H1 (cell line): ENCODE measurements at regions not wholly inside any gene's neighbourhood (a gene's known extent, or its start where the extent isn't known, plus 50 kb on each side); places are given as distances from the start of the nearest gene placed in this dataset.

Source experiments
- CTCF ChIA-PET: fragments of 300-600 bp; sonication (Branson Sonifier 250); formaldehyde crosslinking; loops from one replicate; lab custom pipeline; 2021; ENCODE audit not compliant: partially characterized antibody; lab: Charles Lee
- POLR2A ChIA-PET: fragments of 300-600 bp; sonication (Branson Sonifier 250); formaldehyde crosslinking; loops from one replicate; lab custom pipeline; 2021; ENCODE audit warnings: inconsistent platforms; ENCODE audit not compliant: partially characterized antibody; lab: Charles Lee
- DNase-seq, 2 experiments: peaks; one replicate each; pipeline versions ENCODE4 v3.0.0 to v3.0.0-alpha.2; 2010 to 2022; ENCODE audit warnings: low spot score in 2 of 2, low read depth in 1 of 2, mixed read lengths in 1 of 2
- FAIRE-seq: peaks from 2 replicates; lab custom pipeline; 2011; peaks lifted over from hg19 to GRCh38; lab: Jason Lieb, UNC
- H2AFZ ChIP-seq: 2 replicates; pipeline ENCODE4 v1.8.1; 2012; ENCODE audit warnings: low read length, inconsistent platforms
- H2AK5ac ChIP-seq: 2 replicates; pipeline ENCODE4 v1.6.1; 2013; ENCODE audit warnings: low read depth, low read length
- H2BK120ac ChIP-seq: replicated peaks from 2 replicates; pipeline ENCODE3; 2013; ENCODE audit warnings: low read depth, low read length, inconsistent platforms
- H2BK12ac ChIP-seq: 2 replicates; pipeline ENCODE4 v1.6.1; 2013; ENCODE audit warnings: low read depth, low read length
- H2BK15ac ChIP-seq: 2 replicates; pipeline ENCODE4 v1.6.1; 2013; ENCODE audit warnings: low read length
- H2BK20ac ChIP-seq: 2 replicates; pipeline ENCODE4 v1.6.1; 2013; ENCODE audit warnings: low read length
- H2BK5ac ChIP-seq: 2 replicates; pipeline ENCODE4 v1.6.1; 2013; ENCODE audit warnings: low read depth, low read length
- H3K14ac ChIP-seq: 2 replicates; pipeline ENCODE4 v1.6.1; 2013; ENCODE audit warnings: inconsistent platforms; ENCODE audit not compliant: insufficient read length
- H3K18ac ChIP-seq: 2 replicates; pipeline ENCODE4 v1.6.1; 2013; ENCODE audit warnings: low read length; ENCODE audit errors: extremely low read depth
- H3K23ac ChIP-seq: 2 replicates; pipeline ENCODE4 v1.6.1; 2013; ENCODE audit warnings: inconsistent platforms; ENCODE audit not compliant: insufficient read length
- H3K23me2 ChIP-seq: 2 replicates; pipeline ENCODE4 v1.6.1; 2013; ENCODE audit warnings: low read depth, low read length
- H3K27ac ChIP-seq: 2 replicates; pipeline ENCODE4 v1.6.1; 2011; ENCODE audit warnings: low read depth, low read length, inconsistent platforms
- H3K27me3 ChIP-seq, 4 experiments: replicated peaks in 1 of 4; 1 replicate in 1 of 4; 2 replicates in 3 of 4; pipeline versions ENCODE4 v1.6.1 to v1.8.1; 2011 to 2013; ENCODE audit warnings: low read length in 3 of 4, mild to moderate bottlenecking in 3 of 4, inconsistent platforms in 2 of 4, mixed read lengths in 2 of 4, moderate library complexity in 1 of 4; ENCODE audit not compliant: control insufficient read depth in 3 of 4, insufficient read depth in 3 of 4; ENCODE audit errors: extremely low read depth in 1 of 4
- H3K36me3 ChIP-seq, 4 experiments: 2 replicates each; pipeline versions ENCODE4 v1.6.1 to v1.8.1; 2011 to 2013; ENCODE audit warnings: mild to moderate bottlenecking in 4 of 4, low read length in 3 of 4, moderate library complexity in 2 of 4, control low read depth in 1 of 4, inconsistent platforms in 1 of 4; ENCODE audit not compliant: insufficient read depth in 4 of 4, control insufficient read depth in 2 of 4
- H3K4ac ChIP-seq: replicated peaks from 2 replicates; pipeline ENCODE3; 2013; ENCODE audit warnings: low read length, low read depth, mixed read lengths, inconsistent platforms; ENCODE audit not compliant: insufficient read length
- H3K4me1 ChIP-seq, 4 experiments: replicated peaks in 1 of 4; 1 replicate in 1 of 4; 2 replicates in 3 of 4; pipeline versions ENCODE4 v1.6.1 to v1.8.1; 2011 to 2013; ENCODE audit warnings: low read length in 3 of 4, inconsistent platforms in 2 of 4, mixed read lengths in 1 of 4; ENCODE audit not compliant: insufficient read depth in 4 of 4, control insufficient read depth in 3 of 4
- H3K4me2 ChIP-seq, 2 experiments: 2 replicates each; pipeline versions ENCODE4 v1.6.1 to v1.8.1; 2011 to 2013; ENCODE audit warnings: low read depth in 2 of 2, low read length in 2 of 2, control low read depth in 1 of 2, inconsistent platforms in 1 of 2, mild to moderate bottlenecking in 1 of 2; ENCODE audit not compliant: insufficient read depth in 1 of 2
- H3K4me3 ChIP-seq, 4 experiments: fragments of 200-600, 300-600 bp in 1 of 4; sonication (generic), shearing (Covaris generic), sonication (Bioruptor Twin) in 1 of 4; 2 replicates each; pipeline versions ENCODE4 v1.5.1 to v1.8.1; 2011 to 2016; ENCODE audit warnings: low read length in 4 of 4, low read depth in 3 of 4, control low read depth in 2 of 4, inconsistent platforms in 2 of 4, mild to moderate bottlenecking in 2 of 4, mixed read lengths in 1 of 4, moderate library complexity in 1 of 4; ENCODE audit not compliant: insufficient read depth in 2 of 4; ENCODE audit errors: extremely low read depth in 1 of 4
- H3K56ac ChIP-seq: replicated peaks from 2 replicates; pipeline ENCODE3; 2013; ENCODE audit warnings: low read depth, mild to moderate bottlenecking, mixed read lengths, low read length, inconsistent platforms; ENCODE audit not compliant: insufficient read length
- H3K79me1 ChIP-seq: 2 replicates; pipeline ENCODE4 v1.6.1; 2013; ENCODE audit warnings: low read depth, low read length, control low read depth
- H3K79me2 ChIP-seq, 2 experiments: 2 replicates each; pipeline versions ENCODE4 v1.6.1 to v1.8.1; 2012 to 2013; ENCODE audit warnings: low read length in 2 of 2, mild to moderate bottlenecking in 2 of 2, inconsistent platforms in 1 of 2; ENCODE audit not compliant: insufficient read depth in 2 of 2, control insufficient read depth in 1 of 2
- H3K9ac ChIP-seq, 4 experiments: replicated peaks in 1 of 4; 1 replicate in 1 of 4; 2 replicates in 3 of 4; pipeline versions ENCODE4 v1.6.1 to v1.8.1; 2011 to 2013; ENCODE audit warnings: low read depth in 3 of 4, low read length in 3 of 4, control low read depth in 2 of 4, mild to moderate bottlenecking in 2 of 4, moderate library complexity in 2 of 4, inconsistent platforms in 1 of 4; ENCODE audit errors: extremely low read depth in 1 of 4
- H3K9me3 ChIP-seq, 2 experiments: 2 replicates each; pipeline versions ENCODE4 v1.6.1 to v1.8.1; 2012 to 2013; ENCODE audit warnings: mild to moderate bottlenecking in 2 of 2, moderate library complexity in 2 of 2, control low read depth in 1 of 2, inconsistent platforms in 1 of 2, low read depth in 1 of 2, low read length in 1 of 2, mixed read lengths in 1 of 2; ENCODE audit not compliant: insufficient read depth in 2 of 2
- H4K20me1 ChIP-seq, 2 experiments: replicated peaks in 1 of 2; 2 replicates each; pipeline versions ENCODE3 to v1.8.1; 2011 to 2013; ENCODE audit warnings: inconsistent platforms in 2 of 2, low read length in 2 of 2, mild to moderate bottlenecking in 1 of 2; ENCODE audit not compliant: insufficient read depth in 2 of 2, control insufficient read depth in 1 of 2
- H4K5ac ChIP-seq: 2 replicates; pipeline ENCODE4 v1.6.1; 2013; ENCODE audit warnings: low read length, low read depth, mixed read lengths, inconsistent platforms; ENCODE audit not compliant: insufficient read length
- H4K8ac ChIP-seq: 2 replicates; pipeline ENCODE4 v1.8.0; 2013; ENCODE audit warnings: mild to moderate bottlenecking, moderate library complexity, low read length, inconsistent platforms; ENCODE audit not compliant: insufficient read depth; ENCODE audit errors: extremely low read depth
- H4K91ac ChIP-seq: replicated peaks from 2 replicates; pipeline ENCODE3; 2013; ENCODE audit warnings: low read length, mixed read lengths, inconsistent platforms; ENCODE audit not compliant: insufficient read length
- BRCA1 ChIP-seq: IDR thresholded peaks from 2 replicates; pipeline ENCODE4 v1.6.1; 2012; ENCODE audit warnings: low read depth, low read length, improper control_type of control experiment
- CHD1 ChIP-seq: IDR thresholded peaks from 2 replicates; pipeline ENCODE4 v1.6.1; 2012; ENCODE audit warnings: low read depth, low read length, improper control_type of control experiment
- EP300 ChIP-seq, 2 experiments: IDR thresholded peaks; 1 replicate in 1 of 2; 2 replicates in 1 of 2; pipeline ENCODE4 v1.6.1; 2011 to 2012; ENCODE audit warnings: low read depth in 2 of 2, low read length in 2 of 2, mild to moderate bottlenecking in 2 of 2, borderline replicate concordance in 1 of 2, inconsistent platforms in 1 of 2, moderate library complexity in 1 of 2
- HDAC2 ChIP-seq, 2 experiments: fragments of 300-600 bp in 1 of 2; sonication (generic) in 1 of 2; IDR thresholded peaks; 2 replicates each; pipeline ENCODE4 v1.6.1; 2011 to 2012; ENCODE audit warnings: low read depth in 2 of 2, low read length in 2 of 2, mild to moderate bottlenecking in 2 of 2, moderate library complexity in 2 of 2, borderline replicate concordance in 1 of 2, inconsistent platforms in 1 of 2
- SAP30 ChIP-seq: fragments of 300-600 bp; sonication (generic); IDR thresholded peaks from 2 replicates; pipeline ENCODE4 v1.7.1; 2012; ENCODE audit warnings: low read length, moderate library complexity, mild to moderate bottlenecking, inconsistent platforms; ENCODE audit not compliant: insufficient read depth, insufficient replicate concordance
- SIX5 ChIP-seq: IDR thresholded peaks from 2 replicates; pipeline ENCODE4 v1.6.1; 2011; ENCODE audit warnings: mild to moderate bottlenecking, low read depth, low read length
- SP1 ChIP-seq: IDR thresholded peaks from 2 replicates; pipeline ENCODE4 v1.6.1; 2011; ENCODE audit warnings: low read depth, low read length
- SP2 ChIP-seq: IDR thresholded peaks from 2 replicates; pipeline ENCODE4 v1.6.1; 2012; ENCODE audit warnings: mild to moderate bottlenecking, low read length, inconsistent platforms
- YY1 ChIP-seq: IDR thresholded peaks from 2 replicates; pipeline ENCODE4 v1.6.1; 2011; ENCODE audit warnings: low read depth, mild to moderate bottlenecking, low read length
- WGBS, 2 experiments: shearing (Covaris generic) in 1 of 2; methylation state at CpG; one replicate each; pipeline versions ENCODE4 v1.1.6 to v1.1.7; 2013 to 2015; ENCODE audit warnings: low lambda C conversion rate in 2 of 2, mixed read lengths in 2 of 2, inconsistent platforms in 1 of 2, low coverage in 1 of 2, missing lambda C conversion rate in 1 of 2; ENCODE audit not compliant: insufficient replicate concordance in 2 of 2, insufficient coverage in 1 of 2, insufficient read length in 1 of 2; ENCODE audit errors: extremely low coverage in 1 of 2, missing lambda C conversion rate in 1 of 2; 5-methylcytosine and 5-hydroxymethylcytosine counted together

GRCh38 chr3:55294557-55294956 is 192.5 kb downstream of the WNT5A start:
- H2BK12ac ChIP-seq = no peak overlapping the region
- H4K5ac ChIP-seq = no peak overlapping the region
- TF ChIP-seq YY1 = no peak
- TF ChIP-seq SP1 = no peak
- TF ChIP-seq EP300 (IDR thresholded peaks at IDR 0.05; ENCODE audit: borderline replicate concordance in 1 of 2, low read depth in 2 of 2, low read length in 2 of 2) = no peak
- TF ChIP-seq SAP30 = no peak
- TF ChIP-seq SIX5 = no peak
- no peak for TF ChIP-seq HDAC2 (IDR thresholded peaks at IDR 0.05; ENCODE audit: borderline replicate concordance in 1 of 2, low read depth in 2 of 2, low read length in 2 of 2)
- no peak for TF ChIP-seq BRCA1
- TF ChIP-seq SP2 = no peak
- TF ChIP-seq CHD1 = no peak
- no peak overlapping the region for H3K18ac ChIP-seq
- H3K4ac ChIP-seq = no peak overlapping the region
- ChIA-PET CTCF (interaction anchor here (1.2 kb wide), 1 partner anchor 111 kb away, joined by 4 read pairs; no protein-coding TSS in a partner anchor), POLR2A (no interaction called here)
- DNase-seq (no peak), FAIRE-seq (no peak)
- no peaks in the 10 kb centered on the region for H3K36me3 ChIP-seq
- H3K27ac ChIP-seq = no peak overlapping the region
- no peaks in the 10 kb centered on the region for H3K23me2 ChIP-seq
- no peak overlapping the region for H2AK5ac ChIP-seq
- H2BK120ac ChIP-seq = no peak overlapping the region
- H3K27me3 ChIP-seq = no peaks in the 10 kb centered on the region
- H3K14ac ChIP-seq = no peak overlapping the region
- H3K79me1 ChIP-seq = no peaks in the 10 kb centered on the region
- H3K4me3 ChIP-seq = no peak overlapping the region
- H3K9ac ChIP-seq = no peak overlapping the region
- no peak overlapping the region for H4K91ac ChIP-seq
- no peak overlapping the region for H4K8ac ChIP-seq
- no peaks in the 10 kb centered on the region for H3K9me3 ChIP-seq
- no peaks in the 10 kb centered on the region for H4K20me1 ChIP-seq
- H3K79me2 ChIP-seq = no peaks in the 10 kb centered on the region
- no peak overlapping the region for H3K56ac ChIP-seq
- peaks cover 1 to 5% (median 4%) of the 10 kb centered on the region in 4 experiments; a peak in 3 of 7 replicates for H3K4me1 ChIP-seq
- H2BK5ac ChIP-seq = no peak overlapping the region
- H3K23ac ChIP-seq = no peak overlapping the region
- H2BK20ac ChIP-seq = no peak overlapping the region
- no peak overlapping the region for H2BK15ac ChIP-seq
- no peak overlapping the region for H2AFZ ChIP-seq
- WGBS, 2 experiments = 95% methylated on average over 2 of the region's 2 CpGs; no CpG with 5 or more reads in 1 of the 2 experiments
- H3K4me2 ChIP-seq = no peak overlapping the region
